Calu3 (cell line): ENCODE measurements at regions not wholly inside any gene's neighbourhood (a gene's known extent, or its start where the extent isn't known, plus 50 kb on each side); places are given as distances from the start of the nearest gene placed in this dataset.

Experiments
- BruUV-seq: library from RNA; stranded (reverse); fragments of 400-500 nt; replicated peaks from 2 replicates; lab custom pipeline; 2021; lab: Mats Ljungman, UMichigan
- CTCF ChIA-PET: fragments of 300-600 bp; sonication (Branson Sonifier 250); formaldehyde crosslinking; loops from one replicate; lab custom pipeline; 2022; ENCODE audit warnings: antibody characterized with exemption; lab: Charles Lee
- DNase-seq: peaks from one replicate; pipeline ENCODE4 v3.0.0; 2022
- H3K27ac Mint-ChIP-seq: one replicate; pipeline ENCODE4 v1.8.0; 2022; ENCODE audit warnings: mixed read lengths; ENCODE audit not compliant: unreplicated experiment
- H3K27me3 Mint-ChIP-seq: one replicate; pipeline ENCODE4 v1.8.0; 2022; ENCODE audit warnings: mixed read lengths; ENCODE audit not compliant: unreplicated experiment
- H3K36me3 Mint-ChIP-seq: one replicate; pipeline ENCODE4 v1.8.0; 2022; ENCODE audit warnings: mild to moderate bottlenecking, moderate library complexity, mixed read lengths; ENCODE audit not compliant: insufficient read depth, unreplicated experiment
- H3K4me1 Mint-ChIP-seq: one replicate; pipeline ENCODE4 v1.8.0; 2022; ENCODE audit warnings: mild to moderate bottlenecking, low read depth, mixed read lengths; ENCODE audit not compliant: unreplicated experiment
- H3K4me3 Mint-ChIP-seq: one replicate; pipeline ENCODE4 v1.8.0; 2022; ENCODE audit warnings: mild to moderate bottlenecking, low read depth, moderate library complexity, mixed read lengths; ENCODE audit not compliant: unreplicated experiment
- H3K9me3 Mint-ChIP-seq: one replicate; pipeline ENCODE4 v1.8.0; 2022; ENCODE audit warnings: low read depth, mixed read lengths; ENCODE audit not compliant: unreplicated experiment
- CTCF ChIP-seq: fragments of 200-600 bp; IDR thresholded peaks from one replicate; pipeline ENCODE4 v1.8.0; 2022; ENCODE audit warnings: antibody characterized with exemption; ENCODE audit not compliant: unreplicated experiment
- intact Hi-C: fragments of 100-400 bp; cut with micrococcal nuclease; formaldehyde crosslinking; loops from one replicate; pipeline ENCODE4 v1.10.0; 2022; ENCODE audit not compliant: unreplicated experiment

DNA sequence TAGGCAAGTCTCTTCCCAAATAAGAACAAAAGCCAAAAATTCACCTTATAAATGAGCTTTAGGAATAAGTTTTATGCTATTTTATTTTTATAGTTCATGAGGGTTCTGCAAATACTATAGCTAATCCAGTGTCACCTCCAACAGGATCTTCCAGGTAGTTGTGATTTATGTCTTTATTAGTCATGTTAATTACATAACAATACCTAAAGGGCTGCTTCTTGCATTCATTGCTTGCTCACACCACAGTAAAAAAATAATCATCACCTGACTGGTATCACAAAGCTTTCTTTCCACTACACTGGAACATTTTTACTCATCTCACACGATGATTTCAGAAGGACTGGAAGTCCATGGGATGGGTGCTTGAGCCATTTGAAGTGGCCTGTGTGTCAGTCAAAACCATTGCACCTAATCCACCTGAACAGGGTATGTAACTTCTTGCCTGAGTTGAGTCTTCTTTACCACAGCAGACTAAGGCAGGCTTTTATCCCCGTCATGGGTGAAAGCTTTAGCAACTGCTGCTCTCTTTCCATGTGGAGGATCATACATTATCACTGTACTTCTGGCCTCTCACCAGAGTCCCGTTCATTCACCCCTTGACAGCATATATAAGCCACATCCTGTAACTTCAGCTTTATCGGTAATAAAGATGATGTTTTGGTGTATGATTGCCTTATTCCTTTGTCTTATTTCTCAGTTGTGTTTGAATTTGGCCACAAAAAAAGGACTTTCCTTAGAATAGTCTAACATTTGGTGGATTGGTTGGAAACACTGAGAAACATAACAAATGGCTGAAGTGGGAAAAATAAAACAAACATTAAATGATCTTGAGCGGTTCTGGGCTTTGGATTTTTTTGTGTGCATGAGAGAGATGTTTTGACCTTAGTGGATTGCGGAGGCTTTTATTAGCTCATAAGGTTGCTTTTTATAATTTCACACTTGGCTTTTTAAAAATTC is 382.6 kb upstream of the THBS1 start:
- CTCF ChIA-PET: no interaction called here
- H3K36me3 Mint-ChIP-seq: peaks cover 5% of the 10 kb centered on the region
- no TSS peak for BruUV-seq
- no peak overlapping the region for H3K27ac Mint-ChIP-seq
- TF ChIP-seq CTCF: no peak
- DNase-seq: no peak
- peaks cover 16% of the 10 kb centered on the region for H3K4me1 Mint-ChIP-seq
- intact Hi-C loops: no loop called here
- H3K9me3 Mint-ChIP-seq: no peaks in the 10 kb centered on the region
- no peaks in the 10 kb centered on the region for H3K27me3 Mint-ChIP-seq
- H3K4me3 Mint-ChIP-seq: no peak overlapping the region

- Mint-ChIP-seq H3K4me3 (no peak overlapping the region), H3K4me1 (peaks cover 18% of the 10 kb centered on the region), H3K36me3 (peaks cover 5% of the 10 kb centered on the region), H3K27ac (no peak overlapping the region), H3K27me3 (no peaks in the 10 kb centered on the region), H3K9me3 (no peaks in the 10 kb centered on the region)
- CTCF ChIA-PET: no interaction called here
- no TSS peak for BruUV-seq
- intact Hi-C loops: no loop called here
- no peak for DNase-seq
- TF ChIP-seq CTCF: no peak
Measured at GRCh38 chr15:39199076-39199475, 381.8 kb upstream of the THBS1 start.

- CTCF ChIA-PET: no interaction called here
- no peak for TF ChIP-seq CTCF
- Mint-ChIP-seq H3K4me1 (peaks cover 9% of the 10 kb centered on the region), H3K9me3 (no peaks in the 10 kb centered on the region), H3K27ac (no peak overlapping the region), H3K27me3 (no peaks in the 10 kb centered on the region), H3K4me3 (no peak overlapping the region), H3K36me3 (peaks cover 5% of the 10 kb centered on the region)
- no TSS peak for BruUV-seq
- intact Hi-C loops: no loop called here
- no peak for DNase-seq
Measured at GRCh38 chr15:39200586-39200985, 380.3 kb upstream of the THBS1 start.

GRCh38 chr15:39202641-39203040 is 378.2 kb upstream of the THBS1 start:
- Mint-ChIP-seq H3K4me3 (no peak overlapping the region), H3K36me3 (no peaks in the 10 kb centered on the region), H3K9me3 (peaks cover 3% of the 10 kb centered on the region), H3K27me3 (no peaks in the 10 kb centered on the region), H3K4me1 (peaks cover 9% of the 10 kb centered on the region), H3K27ac (peak overlapping the region; percentile 67)
- CTCF ChIA-PET: no interaction called here
- TF ChIP-seq CTCF: no peak
- no peak for DNase-seq
- BruUV-seq: no TSS peak
- intact Hi-C loops: no loop called here
